GM12878 (cell line): ENCODE measurements at regions not wholly inside any gene's neighbourhood (a gene's known extent, or its start where the extent isn't known, plus 50 kb on each side); places are given as distances from the start of the nearest gene placed in this dataset.

Source experiments
- ATAC-seq: fragments of 200-7000 bp; cut with Tn5 transposase; 3 replicates; pipeline ENCODE4 v1.9.1; 2020; ENCODE audit warnings: mild to moderate bottlenecking, moderate library complexity
- BruUV-seq: library from RNA; stranded (reverse); fragments of 400-500 nt; replicated peaks from 2 replicates; lab custom pipeline; 2021; lab: Mats Ljungman, UMichigan
- CTCF ChIA-PET: fragments of 300-600 bp; sonication (Branson Sonifier 250); formaldehyde crosslinking; extraction: SDS; loops from one replicate; lab custom pipeline; 2021; ENCODE audit warnings: inconsistent platforms; lab: Yijun Ruan, JAX
- POLR2A ChIA-PET: fragments of 350-600 bp; formaldehyde crosslinking; extraction: SDS; loops from one replicate; lab custom pipeline; 2021; ENCODE audit warnings: inconsistent platforms; lab: Charles Lee
- RAD21 ChIA-PET: fragments of 300-600 bp; sonication (Branson Sonifier 250); formaldehyde crosslinking; loops from one replicate; lab custom pipeline; 2023; ENCODE audit warnings: antibody characterized with exemption; ENCODE audit not compliant: unreplicated experiment; lab: Charles Lee
- SMC1A ChIA-PET: fragments of 300-600 bp; sonication (Branson Sonifier 250); formaldehyde crosslinking; loops from one replicate; lab custom pipeline; 2023; ENCODE audit not compliant: unreplicated experiment, uncharacterized antibody; lab: Charles Lee
- DNase-seq: peaks from one replicate; pipeline ENCODE4 v3.0.0-alpha.2; 2011; ENCODE audit warnings: low read depth, low spot score
- FAIRE-seq: peaks from 3 replicates; lab custom pipeline; 2011; peaks lifted over from hg19 to GRCh38; lab: Jason Lieb, UNC
- H2AFZ ChIP-seq: 2 replicates; pipeline ENCODE4 v1.6.0; 2011; ENCODE audit warnings: low read depth, low read length, control low read depth; ENCODE audit not compliant: control insufficient read depth
- H3K27ac ChIP-seq: 2 replicates; pipeline ENCODE4 v1.5.1; 2011; ENCODE audit warnings: control low read depth; ENCODE audit not compliant: control insufficient read depth, insufficient read depth
- H3K27me3 ChIP-seq, 2 experiments: replicated peaks in 1 of 2; 2 replicates each; pipeline versions ENCODE4 v1.6.0 to v1.6.1; 2011; ENCODE audit warnings: low read length in 1 of 2; ENCODE audit not compliant: control insufficient read depth in 2 of 2, insufficient read depth in 2 of 2
- H3K36me3 ChIP-seq, 2 experiments: 2 replicates each; pipeline ENCODE4 v1.5.1; 2011; ENCODE audit warnings: low read length in 1 of 2; ENCODE audit not compliant: control insufficient read depth in 2 of 2, insufficient read depth in 2 of 2
- H3K4me1 ChIP-seq: 2 replicates; pipeline ENCODE4 v1.6.1; 2011; ENCODE audit warnings: mild to moderate bottlenecking, low read length, moderate library complexity, mixed read lengths; ENCODE audit not compliant: control insufficient read depth, insufficient read depth
- H3K4me2 ChIP-seq: 2 replicates; pipeline ENCODE4 v1.6.0; 2011; ENCODE audit warnings: control low read depth; ENCODE audit not compliant: control insufficient read depth, insufficient read depth
- H3K4me3 ChIP-seq: fragments of 200-600 bp; sonication (generic); 2 replicates; pipeline ENCODE4 v1.5.1; 2016
- H3K79me2 ChIP-seq: 2 replicates; pipeline ENCODE4 v1.6.0; 2011; ENCODE audit warnings: low read length; ENCODE audit not compliant: control insufficient read depth, insufficient read depth
- H3K9ac ChIP-seq: 2 replicates; pipeline ENCODE4 v1.8.0; 2011; ENCODE audit warnings: low read length, control low read depth, mixed read lengths; ENCODE audit not compliant: control insufficient read depth, insufficient read depth
- H3K9me3 ChIP-seq: replicated peaks from 3 replicates; pipeline ENCODE4 v1.5.1; 2011; ENCODE audit warnings: mild to moderate bottlenecking, low read length; ENCODE audit not compliant: control insufficient read depth, insufficient read depth
- H4K20me1 ChIP-seq: 2 replicates; pipeline ENCODE4 v1.6.0; 2011; ENCODE audit not compliant: control insufficient read depth, insufficient read depth
- CBX3 ChIP-seq: fragments of 200-600 bp; sonication (generic); IDR thresholded peaks from 2 replicates; pipeline ENCODE4 v1.6.1; 2016; ENCODE audit warnings: low read depth, borderline replicate concordance
- CREM ChIP-seq: IDR thresholded peaks from 2 replicates; pipeline ENCODE4 v1.6.1; 2014; ENCODE audit warnings: antibody characterized with exemption, low read depth
- IRF3 ChIP-seq: fragments of 450-650 bp; IDR thresholded peaks from 2 replicates; pipeline ENCODE4 v1.6.1; 2014; ENCODE audit warnings: mild to moderate bottlenecking
- MEF2B ChIP-seq: fragments of 450-650 bp; IDR thresholded peaks from 2 replicates; pipeline ENCODE4 v1.6.1; 2018; ENCODE audit warnings: mild to moderate bottlenecking, moderate library complexity; ENCODE audit not compliant: partially characterized antibody, poor library complexity, severe bottlenecking
- MTA2 ChIP-seq: fragments of 450-650 bp; IDR thresholded peaks from 2 replicates; pipeline ENCODE4 v1.6.1; 2016; ENCODE audit warnings: low read depth, mild to moderate bottlenecking, moderate library complexity
- NR2C2 ChIP-seq: IDR thresholded peaks from 2 replicates; pipeline ENCODE4 v1.6.1; 2011; ENCODE audit warnings: borderline replicate concordance, low read depth; ENCODE audit not compliant: control insufficient read depth, insufficient read length
- NR2F1 ChIP-seq: fragments of 450-650 bp; conservative IDR thresholded peaks from 2 replicates; pipeline ENCODE4 v1.6.1; 2017; ENCODE audit warnings: mild to moderate bottlenecking
- POLR2AphosphoS5 ChIP-seq: IDR thresholded peaks from 2 replicates; pipeline ENCODE4 v1.6.1; 2011; ENCODE audit warnings: mild to moderate bottlenecking, low read length, inconsistent platforms
- RAD51 ChIP-seq: fragments of 450-650 bp; IDR thresholded peaks from 2 replicates; pipeline ENCODE4 v1.6.1; 2016; ENCODE audit warnings: moderate library complexity, mild to moderate bottlenecking, inconsistent platforms
- SREBF1 ChIP-seq: IDR thresholded peaks from 2 replicates; pipeline ENCODE4 v1.6.1; 2012; ENCODE audit warnings: mild to moderate bottlenecking, low read length
- SRF ChIP-seq, 2 experiments: IDR thresholded peaks; 2 replicates each; pipeline ENCODE4 v1.6.1; 2011; ENCODE audit warnings: low read depth in 2 of 2, low read length in 2 of 2, mild to moderate bottlenecking in 1 of 2, moderate library complexity in 1 of 2
- SUPT20H ChIP-seq: IDR thresholded peaks from 2 replicates; pipeline ENCODE4 v1.6.1; 2011; ENCODE audit warnings: low read depth, mild to moderate bottlenecking, low read length, moderate library complexity, borderline replicate concordance; ENCODE audit not compliant: control insufficient read depth
- TCF3 ChIP-seq: IDR thresholded peaks from 2 replicates; pipeline ENCODE4 v1.6.1; 2012; ENCODE audit warnings: low read depth, mild to moderate bottlenecking, low read length, borderline replicate concordance; ENCODE audit not compliant: insufficient read depth
- ZNF274 ChIP-seq: IDR thresholded peaks from one replicate; pipeline ENCODE4 v1.8.0; 2011; ENCODE audit not compliant: insufficient read length, insufficient read depth
- ZSCAN29 ChIP-seq: fragments of 450-650 bp; IDR thresholded peaks from 2 replicates; pipeline ENCODE4 v1.6.1; 2017; ENCODE audit warnings: mild to moderate bottlenecking, moderate library complexity
- WGBS: methylation state at CpG from one replicate; pipeline ENCODE4 v1.1.6; 2016; ENCODE audit warnings: low lambda C conversion rate; ENCODE audit not compliant: insufficient replicate concordance, insufficient coverage; ENCODE audit errors: missing lambda C conversion rate; 5-methylcytosine and 5-hydroxymethylcytosine counted together
- in situ Hi-C: fragments of 300-500 bp; cut with MboI; formaldehyde crosslinking; loops from 9 replicates; pipeline ENCODE4 v1.14.3; 2018; ENCODE audit warnings: mixed read lengths
- intact Hi-C: fragments of 100-400 bp; cut with micrococcal nuclease; formaldehyde crosslinking; loops from one replicate; pipeline ENCODE4 v1.14.2; 2022; ENCODE audit not compliant: unreplicated experiment
- TF ChIP-seq, protein P1 (sequence below): fragments of 450-650 bp; IDR thresholded peaks from 2 replicates; pipeline ENCODE4 v1.6.1; 2018; ENCODE audit warnings: mild to moderate bottlenecking, low read depth, moderate library complexity; ENCODE audit not compliant: partially characterized antibody

DNA sequence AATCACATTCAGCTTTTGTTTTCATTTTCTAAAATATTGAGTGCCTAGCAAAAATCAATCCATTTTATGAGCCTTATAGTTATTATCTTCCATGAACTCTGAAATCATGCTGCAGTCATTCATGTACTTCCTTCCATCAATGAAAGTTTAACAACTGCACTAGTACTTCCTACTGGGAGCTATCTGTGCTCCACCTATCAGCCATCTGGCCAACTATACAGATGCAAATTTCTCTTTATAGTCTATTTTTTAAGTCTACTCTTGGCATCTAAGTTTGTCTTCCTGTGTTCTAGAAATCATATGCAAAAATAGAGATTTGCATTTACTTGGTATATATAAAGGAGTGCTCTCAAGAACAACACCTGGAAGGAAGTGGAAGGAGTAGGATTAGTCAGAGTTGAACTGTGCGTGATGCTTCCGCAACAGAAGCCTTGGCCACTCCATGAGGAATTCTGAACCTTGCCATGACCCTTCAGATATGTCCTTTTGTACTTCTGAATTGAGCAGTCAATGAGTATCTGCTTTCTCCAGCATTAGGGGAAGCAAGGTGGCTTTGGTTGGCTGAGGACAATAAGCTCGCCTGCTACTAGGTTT is 403.2 kb upstream of the ADAMTS5 start:
- ChIA-PET CTCF (no interaction called here), SMC1A (no interaction called here), RAD21 (no interaction called here), POLR2A (no interaction called here)
- intact Hi-C loops: no loop called here
- no peak overlapping the region for H3K9ac ChIP-seq
- no peaks in the 10 kb centered on the region for H3K27me3 ChIP-seq
- FAIRE-seq (no peak), ATAC-seq (no peak), DNase-seq (no peak)
- WGBS: 63% methylated on average over 3 of the region's 3 CpGs
- no peak overlapping the region for H3K27ac ChIP-seq
- H3K9me3 ChIP-seq: no peaks in the 10 kb centered on the region; the same call in 2 of the 3 replicates
- no peak overlapping the region for H2AFZ ChIP-seq
- H3K4me3 ChIP-seq: no peak overlapping the region
- H3K4me2 ChIP-seq: no peak overlapping the region
- no TSS peak for BruUV-seq
- no peaks in the 10 kb centered on the region for H4K20me1 ChIP-seq
- no peaks in the 10 kb centered on the region for H3K79me2 ChIP-seq
- in situ Hi-C loops: no loop called here
- no peaks in the 10 kb centered on the region for H3K4me1 ChIP-seq
- no peak for TF ChIP-seq NR2F1
- no peaks in the 10 kb centered on the region for H3K36me3 ChIP-seq

DNA sequence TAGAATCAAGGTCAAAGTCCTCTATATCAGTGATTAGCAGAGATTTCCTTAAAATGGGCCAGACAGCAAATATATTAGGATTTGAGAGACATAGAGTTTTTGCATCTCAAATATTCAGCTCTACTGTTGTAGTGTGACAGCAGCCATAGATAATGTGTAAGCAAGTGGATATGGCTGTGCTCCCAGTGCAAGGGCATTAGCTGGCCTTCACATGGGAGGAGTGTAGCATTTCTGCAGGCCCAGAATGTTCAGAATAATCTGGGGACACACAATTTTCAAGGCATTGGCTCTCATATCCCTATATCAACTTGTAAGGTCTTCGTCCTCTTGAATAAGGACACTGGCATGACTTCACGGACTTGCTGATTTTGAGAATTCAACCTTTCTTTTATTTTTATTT is 402.3 kb upstream of the ADAMTS5 start:
- ATAC-seq (no peak), FAIRE-seq (no peak), DNase-seq (no peak)
- Histone ChIP-seq H3K36me3 (no peaks in the 10 kb centered on the region), H3K9me3 (no peaks in the 10 kb centered on the region; the same call in 2 of the 3 replicates), H3K9ac (no peak overlapping the region), H3K27ac (no peak overlapping the region), H3K4me1 (no peaks in the 10 kb centered on the region), H3K4me2 (no peak overlapping the region), H2AFZ (no peak overlapping the region), H3K27me3 (no peaks in the 10 kb centered on the region), H3K79me2 (no peaks in the 10 kb centered on the region), H4K20me1 (no peaks in the 10 kb centered on the region), H3K4me3 (no peak overlapping the region)
- ChIA-PET CTCF (no interaction called here), POLR2A (no interaction called here), SMC1A (no interaction called here), RAD21 (no interaction called here)
- no TSS peak for BruUV-seq
- in situ Hi-C loops: no loop called here
- intact Hi-C loops: no loop called here
- 0% methylated on average over 2 of the region's 2 CpGs for WGBS
- TF ChIP-seq SRF (IDR thresholded peaks at IDR 0.05; ENCODE audit: low read depth in 2 of 2, low read length in 2 of 2) (no peak), IRF3 (no peak), NR2C2 (no peak), CBX3 (no peak), MEF2B (no peak), RAD51 (no peak), CREM (no peak), ZSCAN29 (no peak), ZNF274 (no peak), MTA2 (no peak), SUPT20H (no peak), POLR2AphosphoS5 (no peak), TCF3 (no peak), SREBF1 (no peak)
- TF ChIP-seq, protein P1, sequence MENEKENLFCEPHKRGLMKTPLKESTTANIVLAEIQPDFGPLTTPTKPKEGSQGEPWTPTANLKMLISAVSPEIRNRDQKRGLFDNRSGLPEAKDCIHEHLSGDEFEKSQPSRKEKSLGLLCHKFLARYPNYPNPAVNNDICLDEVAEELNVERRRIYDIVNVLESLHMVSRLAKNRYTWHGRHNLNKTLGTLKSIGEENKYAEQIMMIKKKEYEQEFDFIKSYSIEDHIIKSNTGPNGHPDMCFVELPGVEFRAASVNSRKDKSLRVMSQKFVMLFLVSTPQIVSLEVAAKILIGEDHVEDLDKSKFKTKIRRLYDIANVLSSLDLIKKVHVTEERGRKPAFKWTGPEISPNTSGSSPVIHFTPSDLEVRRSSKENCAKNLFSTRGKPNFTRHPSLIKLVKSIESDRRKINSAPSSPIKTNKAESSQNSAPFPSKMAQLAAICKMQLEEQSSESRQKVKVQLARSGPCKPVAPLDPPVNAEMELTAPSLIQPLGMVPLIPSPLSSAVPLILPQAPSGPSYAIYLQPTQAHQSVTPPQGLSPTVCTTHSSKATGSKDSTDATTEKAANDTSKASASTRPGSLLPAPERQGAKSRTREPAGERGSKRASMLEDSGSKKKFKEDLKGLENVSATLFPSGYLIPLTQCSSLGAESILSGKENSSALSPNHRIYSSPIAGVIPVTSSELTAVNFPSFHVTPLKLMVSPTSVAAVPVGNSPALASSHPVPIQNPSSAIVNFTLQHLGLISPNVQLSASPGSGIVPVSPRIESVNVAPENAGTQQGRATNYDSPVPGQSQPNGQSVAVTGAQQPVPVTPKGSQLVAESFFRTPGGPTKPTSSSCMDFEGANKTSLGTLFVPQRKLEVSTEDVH: no peak
